SJCRH30 (cell line): ENCODE measurements at regions not wholly inside any gene's neighbourhood (a gene's known extent, or its start where the extent isn't known, plus 50 kb on each side); places are given as distances from the start of the nearest gene placed in this dataset.
"Not testable (repeated sequence)": the region's sequence is repeated elsewhere in the genome, so short reads cannot be mapped to it uniquely, and the experiment has no call there.

Experiments used
- DNase-seq, 2 experiments: peaks; one replicate each; pipeline ENCODE4 v3.0.0-alpha.2; 2015 to 2020
- H3K27ac ChIP-seq: fragments of 250-450 bp; sonication (Bioruptor Pico); 2 replicates; pipeline ENCODE4 v1.5.1; 2020; ENCODE audit warnings: mild to moderate bottlenecking, moderate library complexity
- H3K27me3 ChIP-seq: fragments of 250-450 bp; sonication (Bioruptor Pico); 2 replicates; pipeline ENCODE4 v1.5.1; 2020; ENCODE audit warnings: mild to moderate bottlenecking, moderate library complexity
- H3K36me3 ChIP-seq: fragments of 250-450 bp; sonication (Bioruptor Pico); 2 replicates; pipeline ENCODE4 v1.5.1; 2020; ENCODE audit warnings: mild to moderate bottlenecking, moderate library complexity
- H3K4me1 ChIP-seq: fragments of 250-450 bp; sonication (Bioruptor Pico); 2 replicates; pipeline ENCODE4 v1.5.1; 2020; ENCODE audit warnings: mild to moderate bottlenecking, moderate library complexity
- H3K4me3 ChIP-seq: fragments of 250-450 bp; sonication (Bioruptor Pico); 2 replicates; pipeline ENCODE4 v1.5.1; 2020; ENCODE audit warnings: mild to moderate bottlenecking, moderate library complexity
- H3K9me3 ChIP-seq: fragments of 250-450 bp; sonication (Bioruptor Pico); replicated peaks from 2 replicates; pipeline ENCODE4 v1.5.1; 2020; ENCODE audit warnings: mild to moderate bottlenecking, moderate library complexity

- H3K27ac ChIP-seq, DNase-seq, H3K27me3 ChIP-seq, H3K9me3 ChIP-seq, H3K4me3 ChIP-seq, H3K4me1 ChIP-seq, H3K36me3 ChIP-seq: not testable (repeated sequence)
Observed at GRCh38 chr22:48482198-48482597, 1345.5 kb downstream of the BRD1 start.

GRCh38 chr22:48481748-48482147 lies 1345.9 kb downstream of the BRD1 start:
- DNase-seq = no peak
- Histone ChIP-seq H3K36me3 (no peaks in the 10 kb centered on the region), H3K27me3 (peaks cover 7% of the 10 kb centered on the region; the same call in 1 of the 2 replicates), H3K9me3 (no peaks in the 10 kb centered on the region), H3K4me3 (no peak overlapping the region), H3K4me1 (no peaks in the 10 kb centered on the region), H3K27ac (no peak overlapping the region)

GRCh38 chr22:48478529-48479265 lies 1349.0 kb downstream of the BRD1 start:
- H3K4me1 ChIP-seq = no peaks in the 10 kb centered on the region
- H3K36me3 ChIP-seq = no peaks in the 10 kb centered on the region
- no peaks in the 10 kb centered on the region for H3K9me3 ChIP-seq
- DNase-seq = no peak
- no peak overlapping the region for H3K27ac ChIP-seq
- H3K4me3 ChIP-seq = no peak overlapping the region
- peaks cover 25% of the 10 kb centered on the region for H3K27me3 ChIP-seq

GRCh38 chr22:48478124-48478523 lies 1349.5 kb downstream of the BRD1 start:
- H3K9me3 ChIP-seq = no peaks in the 10 kb centered on the region
- H3K36me3 ChIP-seq = no peaks in the 10 kb centered on the region
- DNase-seq = no peak
- H3K4me3 ChIP-seq = no peak overlapping the region
- H3K27ac ChIP-seq = no peak overlapping the region
- peaks cover 28% of the 10 kb centered on the region for H3K27me3 ChIP-seq
- H3K4me1 ChIP-seq = no peaks in the 10 kb centered on the region

- Histone ChIP-seq H3K4me1 (no peaks in the 10 kb centered on the region), H3K27ac (no peak overlapping the region), H3K4me3 (no peak overlapping the region), H3K9me3 (no peaks in the 10 kb centered on the region), H3K27me3 (peaks cover 28% of the 10 kb centered on the region), H3K36me3 (no peaks in the 10 kb centered on the region)
- no peak for DNase-seq
Observed at GRCh38 chr22:48477031-48477721, 1350.5 kb downstream of the BRD1 start.

- DNase-seq = no peak
- Histone ChIP-seq H3K4me1 (no peaks in the 10 kb centered on the region), H3K36me3 (no peaks in the 10 kb centered on the region), H3K9me3 (no peaks in the 10 kb centered on the region), H3K4me3 (no peak overlapping the region), H3K27ac (no peak overlapping the region), H3K27me3 (peaks cover 28% of the 10 kb centered on the region)
Observed at GRCh38 chr22:48476577-48476976, 1351.1 kb downstream of the BRD1 start.

GRCh38 chr22:48475661-48476345 lies 1351.9 kb downstream of the BRD1 start:
- Histone ChIP-seq H3K9me3 (no peaks in the 10 kb centered on the region), H3K27ac (no peak overlapping the region), H3K4me3 (no peak overlapping the region), H3K4me1 (no peaks in the 10 kb centered on the region), H3K27me3 (peaks cover 28% of the 10 kb centered on the region), H3K36me3 (no peaks in the 10 kb centered on the region)
- DNase-seq = no peak

- H3K27ac ChIP-seq = no peak overlapping the region
- no peaks in the 10 kb centered on the region for H3K36me3 ChIP-seq
- H3K27me3 ChIP-seq = peaks cover 28% of the 10 kb centered on the region
- no peaks in the 10 kb centered on the region for H3K9me3 ChIP-seq
- H3K4me3 ChIP-seq = no peak overlapping the region
- no peaks in the 10 kb centered on the region for H3K4me1 ChIP-seq
- no peak for DNase-seq
Observed at GRCh38 chr22:48474881-48475280, 1352.8 kb downstream of the BRD1 start.

- Histone ChIP-seq H3K27ac (no peak overlapping the region), H3K36me3 (no peaks in the 10 kb centered on the region), H3K27me3 (peaks cover 28% of the 10 kb centered on the region), H3K4me3 (no peak overlapping the region), H3K9me3 (no peaks in the 10 kb centered on the region), H3K4me1 (no peaks in the 10 kb centered on the region)
- DNase-seq = no peak
Observed at GRCh38 chr22:48473202-48473601, 1354.5 kb downstream of the BRD1 start.

GRCh38 chr22:48464246-48464645 lies 1363.4 kb downstream of the BRD1 start:
- no peak for DNase-seq
- no peaks in the 10 kb centered on the region for H3K36me3 ChIP-seq
- peaks cover 14% of the 10 kb centered on the region; the same call in 1 of the 2 replicates for H3K27me3 ChIP-seq
- H3K27ac ChIP-seq = no peak overlapping the region
- no peak overlapping the region for H3K4me3 ChIP-seq
- H3K4me1 ChIP-seq = no peaks in the 10 kb centered on the region
- H3K9me3 ChIP-seq = no peaks in the 10 kb centered on the region

- peaks cover 18% of the 10 kb centered on the region for H3K27me3 ChIP-seq
- no peak overlapping the region for H3K4me3 ChIP-seq
- no peaks in the 10 kb centered on the region for H3K36me3 ChIP-seq
- DNase-seq = no peak
- no peaks in the 10 kb centered on the region for H3K9me3 ChIP-seq
- no peak overlapping the region for H3K27ac ChIP-seq
- H3K4me1 ChIP-seq = no peaks in the 10 kb centered on the region
Observed at GRCh38 chr22:48459859-48460823, 1367.5 kb downstream of the BRD1 start.

- H3K36me3 ChIP-seq = no peaks in the 10 kb centered on the region
- no peak overlapping the region for H3K4me3 ChIP-seq
- peaks cover 15% of the 10 kb centered on the region; the same call in 1 of the 2 replicates for H3K27me3 ChIP-seq
- H3K4me1 ChIP-seq = no peaks in the 10 kb centered on the region
- H3K27ac ChIP-seq = no peak overlapping the region
- no peaks in the 10 kb centered on the region for H3K9me3 ChIP-seq
- DNase-seq = no peak
Observed at GRCh38 chr22:48459259-48459658, 1368.4 kb downstream of the BRD1 start.

GRCh38 chr22:48456449-48456848 lies 1371.2 kb downstream of the BRD1 start:
- no peaks in the 10 kb centered on the region for H3K9me3 ChIP-seq
- H3K27ac ChIP-seq = no peak overlapping the region
- H3K27me3 ChIP-seq = peaks cover 35% of the 10 kb centered on the region; the same call in 1 of the 2 replicates
- no peaks in the 10 kb centered on the region for H3K4me1 ChIP-seq
- no peak overlapping the region for H3K4me3 ChIP-seq
- no peaks in the 10 kb centered on the region for H3K36me3 ChIP-seq
- no peak for DNase-seq

GRCh38 chr22:48453751-48454485 lies 1373.8 kb downstream of the BRD1 start:
- no peak overlapping the region for H3K4me3 ChIP-seq
- H3K36me3 ChIP-seq = no peaks in the 10 kb centered on the region
- DNase-seq = no peak
- no peaks in the 10 kb centered on the region for H3K9me3 ChIP-seq
- peaks cover 49% of the 10 kb centered on the region for H3K27me3 ChIP-seq
- H3K4me1 ChIP-seq = no peaks in the 10 kb centered on the region
- H3K27ac ChIP-seq = no peak overlapping the region
